ENCODE measurements at regions not wholly inside any gene's neighbourhood (a gene's known extent, or its start where the extent isn't known, plus 50 kb on each side); places are given as distances from the start of the nearest gene placed in this dataset.

GRCh38 chr15:35320158-35320780 is 225.7 kb downstream of the DPH6 start:
- no peak for DNase-seq

GRCh38 chr15:35319354-35319753 is 226.6 kb downstream of the DPH6 start:
- no peak for DNase-seq

DNA sequence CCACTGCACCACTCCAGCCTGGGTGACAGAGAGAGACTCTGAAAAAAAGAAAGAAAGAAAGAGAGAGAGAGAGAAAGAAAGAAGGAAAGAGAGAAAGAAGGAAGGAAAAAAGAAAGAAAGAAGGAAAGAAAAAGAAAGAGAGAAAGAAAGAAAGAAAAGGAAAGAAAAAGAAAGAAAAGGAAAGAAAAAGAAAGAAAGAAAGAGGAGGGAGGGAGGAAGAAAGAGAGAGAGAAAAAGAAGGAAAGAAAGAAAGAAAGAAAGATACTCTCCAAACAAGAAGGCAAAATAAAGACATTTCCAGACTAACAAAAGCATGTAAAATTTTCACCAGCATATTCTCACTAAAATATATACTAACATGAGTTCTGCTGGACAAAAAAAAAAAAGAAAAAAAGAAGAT is 228.7 kb downstream of the DPH6 start:
- no peak for DNase-seq

DNA sequence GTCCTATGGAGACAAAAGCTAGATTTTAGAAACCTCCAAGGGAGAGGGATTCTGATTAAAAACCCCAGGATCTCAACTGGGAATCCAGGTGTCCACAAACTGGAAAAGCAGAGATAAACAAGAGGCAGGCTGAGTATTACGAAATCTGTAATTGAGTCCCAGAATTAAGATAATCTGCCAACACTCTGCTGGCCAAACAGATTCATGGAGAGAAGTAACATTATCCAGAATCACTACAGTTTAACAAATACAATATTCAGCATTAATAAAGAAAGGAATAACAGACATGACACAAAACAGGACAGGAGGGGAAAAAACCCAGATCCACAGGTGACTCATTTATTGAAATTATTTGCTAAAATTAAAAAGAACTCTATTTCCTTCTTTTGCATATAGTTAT is 227.2 kb upstream of the NANOGP8 start:
- no peak for DNase-seq

- no peak for DNase-seq
Measured at GRCh38 chr15:35311615-35312014, 226.5 kb upstream of the NANOGP8 start.

- no peak for DNase-seq
Measured at GRCh38 chr15:35309886-35310285, 224.8 kb upstream of the NANOGP8 start.

GRCh38 chr15:35308802-35309201 is 223.7 kb upstream of the NANOGP8 start:
- peak in 1 of 2 experiments; percentile 2 for DNase-seq

DNA sequence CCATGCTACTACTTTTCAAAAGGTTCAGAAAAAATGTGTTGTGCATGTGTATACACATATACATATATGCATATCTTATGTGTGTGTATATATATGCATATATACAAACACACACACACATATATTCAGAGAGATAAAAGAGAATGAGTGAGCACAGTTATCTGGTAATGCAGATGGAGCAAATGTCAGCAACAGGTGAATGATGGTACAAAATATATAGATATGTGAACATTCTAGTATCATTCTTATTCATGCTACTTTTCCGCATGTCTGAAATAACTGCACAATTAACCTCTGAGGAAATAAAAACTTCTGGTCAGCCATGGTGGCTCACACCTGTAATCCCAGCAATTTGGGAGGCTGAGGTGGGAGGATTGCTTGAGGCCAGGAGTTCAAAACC is 222.6 kb upstream of the NANOGP8 start:
- DNase-seq: no peak

DNA sequence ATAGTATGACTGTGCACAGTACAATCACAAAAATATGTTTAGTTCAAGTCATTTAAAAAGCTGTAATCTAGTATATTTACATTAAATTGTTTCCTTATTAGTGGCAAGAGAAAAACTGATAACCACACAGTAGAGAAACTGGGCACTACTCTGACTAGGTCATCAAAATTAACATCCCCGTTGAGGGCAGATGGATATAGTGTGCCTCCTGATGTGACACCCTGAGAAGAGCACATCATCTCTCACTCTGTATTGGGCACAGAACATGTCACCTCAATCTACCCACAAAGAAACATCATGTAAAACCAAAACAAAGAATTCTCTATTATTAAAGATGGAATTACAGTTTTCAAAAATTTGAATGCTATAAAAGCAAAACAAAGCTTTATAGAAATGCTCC is 221.9 kb upstream of the NANOGP8 start:
- no peak for DNase-seq

GRCh38 chr15:35306361-35306981 is 221.4 kb upstream of the NANOGP8 start:
- DNase-seq: peak in 1 of 2 experiments; percentile 41

- peak in 1 of 2 experiments; percentile 41 for DNase-seq
Measured at GRCh38 chr15:35305946-35306345, 220.9 kb upstream of the NANOGP8 start.

DNA sequence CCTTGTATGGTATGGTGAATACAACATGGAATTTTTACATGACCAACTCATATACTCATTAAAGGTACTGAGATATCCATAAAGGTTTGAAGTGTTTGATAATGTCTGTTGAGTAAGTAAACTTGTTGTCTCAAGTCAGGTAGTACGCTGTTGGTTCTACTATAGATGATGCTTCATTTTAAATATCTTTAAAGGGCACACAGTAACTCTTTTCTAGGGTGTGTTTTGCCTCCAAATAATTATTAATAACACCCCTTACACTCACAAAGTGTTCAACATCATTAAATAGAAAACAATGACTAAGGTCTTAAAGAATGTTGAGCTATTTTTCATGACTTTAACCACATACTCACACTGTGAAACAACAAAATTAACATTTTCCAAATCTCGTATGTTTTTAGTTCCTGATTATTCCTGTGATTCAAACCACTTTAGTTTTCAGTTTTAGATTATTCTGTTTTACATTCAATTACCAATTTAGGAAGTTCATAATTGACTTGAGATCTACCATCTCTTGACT is 220.0 kb upstream of the NANOGP8 start:
- DNase-seq: no peak

- no peak for DNase-seq
Measured at GRCh38 chr15:35304389-35304788, 219.3 kb upstream of the NANOGP8 start.

GRCh38 chr15:35302334-35302733 is 217.2 kb upstream of the NANOGP8 start:
- no peak for DNase-seq

DNA sequence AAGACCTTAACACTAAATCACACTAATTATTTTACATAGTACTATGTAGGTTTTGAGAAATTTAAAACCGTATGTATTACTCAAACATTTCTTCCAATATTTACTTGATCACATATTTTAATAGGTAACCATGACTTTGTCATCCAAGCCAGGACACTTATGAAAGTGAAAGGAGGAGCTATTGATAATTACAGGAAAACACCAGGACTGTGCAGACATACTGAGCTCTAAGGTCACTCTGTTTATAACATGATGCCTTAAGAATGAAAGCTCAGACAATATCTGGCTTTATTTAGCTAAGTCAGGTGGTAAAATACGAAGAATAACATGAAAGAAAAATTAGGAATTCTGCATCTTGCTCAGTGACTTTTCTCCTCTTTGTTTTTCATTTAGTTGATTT is 216.0 kb upstream of the NANOGP8 start:
- DNase-seq: no peak

GRCh38 chr15:35299059-35299735 is 214.1 kb upstream of the NANOGP8 start:
- DNase-seq: no peak

DNA sequence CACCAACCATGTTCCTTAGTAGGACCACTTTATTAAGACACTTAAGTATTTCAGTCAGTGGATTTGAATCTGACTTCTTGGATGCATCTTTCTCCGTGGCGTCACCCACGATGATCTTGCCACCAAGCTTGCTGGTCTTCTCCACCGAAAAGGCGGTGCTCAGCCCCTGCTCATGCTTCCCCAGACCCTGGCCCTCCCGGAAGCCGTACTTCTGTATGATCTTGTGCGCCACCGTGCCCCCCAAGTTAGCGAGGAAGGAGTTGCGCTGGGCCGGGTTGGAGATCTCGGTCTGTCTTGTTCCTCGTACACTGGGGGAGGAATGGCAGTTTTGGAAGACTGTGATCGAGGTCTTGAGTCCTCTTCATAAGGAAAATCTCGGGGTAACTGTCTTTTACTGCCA is 213.4 kb upstream of the NANOGP8 start:
- DNase-seq: no peak

DNA sequence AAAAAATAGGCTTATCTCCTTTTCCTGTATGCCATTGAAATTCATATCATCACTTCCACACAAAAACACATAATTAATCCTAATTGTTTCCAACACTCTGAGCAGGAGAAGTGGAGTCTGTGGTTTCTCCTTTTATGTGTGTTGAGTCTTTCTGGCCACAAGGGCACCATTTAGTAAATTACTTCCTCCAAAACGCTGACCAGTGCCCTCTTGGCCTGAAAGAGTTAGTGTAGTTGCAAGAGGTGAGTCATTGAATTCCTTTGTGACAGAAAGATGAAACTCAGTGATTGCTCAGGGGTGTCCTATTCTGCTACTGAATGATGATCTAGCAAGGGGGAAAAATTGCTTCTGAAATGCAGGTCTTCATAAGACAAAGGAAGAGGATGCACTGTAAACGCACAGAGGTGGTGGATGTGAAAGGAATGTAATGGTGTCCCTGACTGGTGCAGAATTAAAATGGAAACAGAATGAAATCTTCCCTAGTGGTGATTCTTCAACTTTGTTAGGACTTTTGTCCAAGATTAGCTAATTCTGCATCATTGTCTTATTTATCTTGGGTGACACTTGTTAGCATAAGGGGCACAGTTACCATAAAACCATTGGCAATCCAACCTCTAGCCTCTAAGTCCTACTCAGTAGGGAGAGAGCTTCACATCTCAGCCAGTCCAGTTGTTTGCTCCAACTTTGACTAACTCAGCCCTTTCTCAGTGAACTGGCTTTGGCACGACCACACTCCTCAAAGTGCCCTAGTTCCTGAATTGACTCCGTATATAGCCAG is 208.4 kb upstream of the NANOGP8 start:
- DNase-seq: peak in 1 of 2 experiments; percentile 55

DNA sequence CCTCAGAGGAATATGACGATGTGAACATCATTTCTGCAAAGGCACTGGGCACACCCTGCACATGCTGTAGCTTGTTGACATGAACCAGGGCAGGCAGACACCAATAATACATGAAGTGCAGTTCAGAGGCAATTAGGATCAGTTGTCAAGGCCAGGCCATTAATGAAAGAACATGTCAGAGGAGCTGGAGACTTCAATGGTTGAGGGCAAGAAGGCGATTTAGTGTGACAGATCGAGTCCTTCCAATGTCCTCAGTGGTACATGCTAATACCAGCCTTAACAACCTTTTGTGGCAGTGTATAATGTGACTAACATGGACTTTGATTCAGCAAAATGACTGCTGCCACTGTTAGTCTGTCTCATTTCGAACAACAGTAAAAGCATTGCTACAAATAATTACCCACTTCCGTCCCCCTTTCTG is 205.2 kb upstream of the NANOGP8 start:
- no peak for DNase-seq

DNA sequence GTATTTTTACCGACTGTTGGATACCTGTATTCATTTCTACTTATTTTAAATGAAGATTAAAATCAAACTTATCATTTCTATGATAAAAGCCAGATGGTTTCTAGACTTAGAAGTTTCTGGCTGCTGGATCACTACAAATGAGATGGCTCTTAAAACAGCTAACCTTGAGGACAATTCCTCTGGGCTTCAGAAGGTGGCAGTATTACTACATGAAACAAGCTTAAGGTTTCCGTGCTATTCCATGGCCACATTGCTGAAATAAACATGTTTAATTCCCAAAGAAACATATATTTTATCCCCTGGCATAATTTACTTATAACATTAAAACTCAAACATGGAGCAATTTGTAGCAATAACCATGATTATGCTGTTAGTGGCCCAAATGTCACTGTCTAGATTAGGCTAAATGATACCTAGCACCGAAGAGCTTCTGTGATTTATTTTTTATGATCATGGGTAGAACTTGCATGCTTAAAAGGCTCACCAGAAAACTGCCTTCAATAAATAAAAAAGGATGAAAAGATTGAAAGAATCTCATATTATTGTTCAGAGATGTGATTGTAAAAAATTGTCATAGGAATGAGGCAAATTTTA is 204.0 kb upstream of the NANOGP8 start:
- DNase-seq: peak in 1 of 2 experiments; percentile 49

- no peak for DNase-seq
Measured at GRCh38 chr15:35288580-35288979, 203.5 kb upstream of the NANOGP8 start.

DNA sequence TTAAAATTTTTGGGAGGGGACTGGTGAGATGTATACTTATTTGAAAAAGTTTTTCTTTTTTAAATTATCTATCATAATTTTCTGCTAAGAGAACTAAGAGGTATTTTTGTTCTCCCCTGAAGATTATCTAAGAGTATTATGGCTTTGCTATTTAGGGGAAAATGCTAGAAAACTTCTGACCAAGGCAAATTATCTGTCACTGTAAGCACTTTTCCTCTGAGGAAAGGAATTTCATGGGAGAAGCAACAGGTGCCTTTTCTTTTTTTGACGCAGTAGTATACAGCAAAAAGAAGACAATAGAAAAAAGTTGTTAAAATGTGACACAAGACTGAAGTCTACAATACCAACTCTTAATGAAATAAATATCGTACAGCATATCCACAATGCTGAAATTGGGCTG is 201.6 kb upstream of the NANOGP8 start:
- DNase-seq: no peak

- DNase-seq: no peak
Measured at GRCh38 chr15:35282965-35283496, 197.9 kb upstream of the NANOGP8 start.
